ENCODE measurements at regions not wholly inside any gene's neighbourhood (a gene's known extent, or its start where the extent isn't known, plus 50 kb on each side); places are given as distances from the start of the nearest gene placed in this dataset.

DNA sequence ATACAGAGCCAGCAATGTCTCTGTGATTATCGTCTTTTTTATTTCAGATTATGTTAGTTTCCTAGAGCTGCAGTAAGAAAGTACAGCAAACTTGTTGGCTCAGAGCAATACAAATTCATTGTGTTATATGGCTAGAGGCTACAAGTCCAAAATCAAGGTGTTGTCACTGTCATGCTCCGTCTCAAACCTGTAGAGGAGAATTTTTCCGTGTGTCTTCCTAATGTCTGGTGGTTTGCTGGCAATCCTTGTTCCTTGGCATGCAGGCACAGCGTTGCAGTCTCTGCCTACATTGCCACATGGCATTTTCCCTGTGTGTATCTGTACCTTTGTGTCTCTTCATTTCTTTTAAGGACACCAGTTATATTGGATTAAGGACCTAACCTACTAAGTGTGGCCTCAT lies 244.4 kb downstream of the LRRIQ3 start:
- DNase-seq: no peak

- no peak for DNase-seq
Observed at GRCh38 chr1:73953186-73953585, 244.8 kb downstream of the LRRIQ3 start.

DNA sequence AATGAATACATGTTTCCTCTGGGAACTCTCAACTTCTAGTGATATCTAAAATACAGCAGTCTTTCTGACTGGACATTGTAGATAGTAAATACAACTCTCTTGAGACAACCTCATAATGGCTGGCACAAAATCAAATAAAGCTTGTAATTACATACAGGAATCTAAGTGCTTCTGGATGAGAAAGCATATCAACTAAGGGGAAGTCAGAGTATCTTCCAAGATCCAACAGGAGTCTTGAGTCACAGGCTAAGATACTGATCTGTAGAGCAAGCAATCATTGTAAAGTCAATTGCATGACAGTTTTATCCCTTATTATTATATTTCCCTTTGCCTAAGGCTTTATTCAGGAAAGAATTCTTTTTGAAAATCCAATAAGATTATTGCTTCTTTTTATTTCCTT lies 249.9 kb downstream of the LRRIQ3 start:
- no peak for DNase-seq

DNA sequence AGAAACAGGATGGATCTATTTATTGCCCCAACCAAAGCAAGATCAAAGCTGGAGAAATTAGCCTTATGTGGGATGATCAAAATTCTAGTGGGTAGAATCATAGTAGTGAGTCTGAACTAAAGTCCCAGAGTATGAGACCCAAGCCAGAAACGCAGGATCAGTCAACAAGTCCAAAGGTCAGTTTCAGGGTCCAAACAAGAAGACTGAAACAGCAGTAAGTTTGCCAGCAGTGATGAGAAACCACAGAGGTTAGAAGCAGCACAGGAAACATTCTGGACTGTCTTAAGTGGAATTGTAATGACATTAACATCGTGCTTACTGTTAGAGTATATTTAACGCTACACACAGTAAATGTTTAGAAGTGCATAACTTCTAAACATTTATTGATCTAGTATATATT lies 251.0 kb downstream of the LRRIQ3 start:
- no peak for DNase-seq

DNA sequence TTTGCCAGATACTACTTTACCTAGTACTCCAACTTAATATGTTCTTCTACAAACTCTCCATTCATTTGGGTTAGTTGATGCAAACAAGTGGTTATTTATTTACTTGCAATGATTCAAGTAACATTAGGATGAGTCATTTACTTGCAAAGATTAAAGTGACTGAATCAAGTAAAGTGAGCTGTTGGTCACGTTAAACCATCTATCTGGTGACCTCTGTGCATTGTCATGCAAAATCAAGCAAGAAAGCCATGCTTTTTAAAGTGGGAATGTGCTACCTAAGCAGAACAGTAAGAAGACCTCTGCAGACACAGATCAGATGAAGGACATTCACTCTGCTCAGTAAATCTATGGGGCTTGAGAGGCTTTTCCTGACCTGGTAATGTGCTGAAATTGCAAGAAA lies 254.7 kb downstream of the LRRIQ3 start:
- no peak for DNase-seq

DNA sequence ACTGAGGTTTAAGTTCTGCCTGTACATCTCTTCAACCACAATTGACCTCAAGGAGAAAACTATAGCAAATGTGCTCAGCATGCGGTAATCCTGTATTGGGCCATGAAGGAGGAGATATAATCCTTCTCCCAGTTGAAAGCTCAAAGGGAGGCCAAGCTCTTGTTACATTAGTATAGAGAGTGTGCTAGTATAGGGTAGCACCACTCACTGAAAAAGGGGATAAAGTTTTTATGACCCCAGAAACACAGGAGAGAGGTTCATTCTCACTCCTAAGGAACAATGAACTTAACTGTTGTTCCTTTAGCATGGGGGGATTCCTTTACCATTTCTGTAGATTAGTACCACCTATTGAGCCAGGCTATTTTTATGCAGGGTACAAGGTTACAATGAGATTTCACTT lies 267.7 kb downstream of the LRRIQ3 start:
- no peak for DNase-seq

- no peak for DNase-seq
Observed at GRCh38 chr1:73914951-73915350, 283.0 kb downstream of the LRRIQ3 start.

- no peak for DNase-seq
Observed at GRCh38 chr1:73913025-73913424, 285.0 kb downstream of the LRRIQ3 start.

DNA sequence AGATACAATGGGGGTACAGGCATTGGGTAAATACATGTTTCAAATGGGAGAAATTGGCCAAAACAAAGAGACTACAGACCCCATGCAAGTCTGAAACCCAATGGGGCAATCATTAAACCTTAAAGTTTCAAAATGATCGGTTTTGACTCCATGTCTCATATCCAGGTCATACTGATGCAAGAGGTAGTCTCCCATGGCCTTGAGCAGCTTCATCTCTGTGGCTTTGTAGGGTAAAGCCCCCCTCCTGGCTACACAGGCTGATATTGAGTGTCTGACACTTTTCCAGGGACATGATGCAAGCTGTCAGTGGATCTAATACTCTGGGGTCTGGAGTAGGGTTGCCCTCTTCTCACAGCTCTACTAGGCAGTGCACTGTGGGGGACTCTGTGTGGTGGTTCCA lies 286.1 kb downstream of the LRRIQ3 start:
- no peak for DNase-seq

- no peak for DNase-seq
Observed at GRCh38 chr1:73910466-73910865, 287.5 kb downstream of the LRRIQ3 start.

DNA sequence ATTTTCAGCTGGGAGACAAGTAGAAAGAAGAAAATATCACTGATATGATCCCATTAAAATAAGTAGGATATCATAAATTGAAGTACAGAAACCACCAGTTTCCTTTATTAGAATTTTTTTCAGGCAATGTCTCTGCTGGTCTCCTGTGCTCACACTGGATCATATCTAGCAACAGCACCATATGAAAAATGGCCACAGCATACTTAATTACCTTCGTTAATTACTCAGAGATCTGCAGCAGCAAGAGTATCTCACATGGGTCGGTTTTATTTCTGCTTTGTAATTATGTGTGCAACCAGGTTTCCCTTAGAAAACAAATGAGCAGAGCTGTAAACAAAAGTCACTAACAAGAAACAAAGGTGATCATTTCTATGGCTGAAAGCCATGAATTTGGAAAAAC lies 287.9 kb downstream of the LRRIQ3 start:
- DNase-seq: no peak

GRCh38 chr1:73909043-73909562 lies 288.9 kb downstream of the LRRIQ3 start:
- DNase-seq: no peak

- DNase-seq: no peak
Observed at GRCh38 chr1:73907051-73907450, 290.9 kb downstream of the LRRIQ3 start.

DNA sequence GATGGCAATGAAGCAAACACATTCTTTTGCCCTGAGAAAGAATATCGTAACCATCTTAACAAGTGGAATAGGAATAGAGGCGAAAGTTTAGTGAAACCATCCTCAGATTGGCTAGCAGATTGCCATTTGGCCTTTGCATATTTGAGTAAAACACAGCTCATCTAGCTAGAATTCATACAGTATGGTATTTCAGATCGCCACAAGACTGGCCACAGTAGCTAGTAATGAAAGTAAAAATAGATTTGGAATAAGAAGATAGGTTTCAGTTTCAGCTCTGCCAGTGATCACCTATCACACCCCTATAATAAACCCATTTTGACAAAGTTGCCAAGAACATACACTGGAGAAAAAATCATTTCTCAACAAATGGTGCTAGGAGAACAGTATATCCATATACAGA lies 294.9 kb downstream of the LRRIQ3 start:
- no peak for DNase-seq

- no peak for DNase-seq
Observed at GRCh38 chr1:73901738-73902137, 296.2 kb downstream of the LRRIQ3 start.

GRCh38 chr1:73899311-73899710 lies 298.7 kb downstream of the LRRIQ3 start:
- no peak for DNase-seq

DNA sequence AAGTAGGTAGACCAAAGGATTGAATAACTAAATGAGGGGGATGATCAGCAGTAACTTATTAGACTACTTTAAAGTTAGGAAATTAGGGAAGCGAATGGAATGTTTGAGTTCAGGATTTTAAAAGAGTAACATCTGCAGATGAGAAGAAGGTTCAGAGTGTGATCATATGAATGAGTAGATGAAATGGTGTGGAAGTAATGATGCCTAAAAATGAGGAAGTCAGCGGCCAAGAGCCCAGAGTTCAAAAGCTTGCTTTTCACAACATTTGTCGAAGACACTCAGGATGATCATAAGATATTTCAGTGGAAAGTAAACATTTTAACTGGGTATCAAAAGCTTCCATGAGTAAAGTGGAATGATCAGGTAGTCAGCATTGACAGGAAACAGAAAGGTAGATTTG lies 299.4 kb downstream of the LRRIQ3 start:
- DNase-seq: no peak

DNA sequence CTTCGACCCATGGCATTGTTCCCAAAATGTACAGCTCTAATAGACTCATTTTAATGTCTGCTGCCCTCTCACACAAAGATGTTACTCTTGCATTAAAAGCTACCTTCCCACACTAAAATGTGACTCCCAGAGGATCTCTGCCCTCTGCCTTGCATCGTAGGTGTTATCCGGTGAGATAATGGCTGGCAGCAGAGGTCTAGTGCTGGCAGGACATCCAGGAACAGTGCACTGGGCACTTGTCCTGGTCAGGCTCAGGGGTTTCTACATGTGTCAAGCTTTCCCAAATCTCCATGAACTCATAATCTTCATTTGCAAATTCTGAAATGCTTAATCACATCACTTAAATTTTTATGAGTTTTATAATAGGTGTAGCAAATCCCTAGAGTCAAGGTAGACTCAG lies 310.6 kb downstream of the LRRIQ3 start:
- DNase-seq: no peak

DNA sequence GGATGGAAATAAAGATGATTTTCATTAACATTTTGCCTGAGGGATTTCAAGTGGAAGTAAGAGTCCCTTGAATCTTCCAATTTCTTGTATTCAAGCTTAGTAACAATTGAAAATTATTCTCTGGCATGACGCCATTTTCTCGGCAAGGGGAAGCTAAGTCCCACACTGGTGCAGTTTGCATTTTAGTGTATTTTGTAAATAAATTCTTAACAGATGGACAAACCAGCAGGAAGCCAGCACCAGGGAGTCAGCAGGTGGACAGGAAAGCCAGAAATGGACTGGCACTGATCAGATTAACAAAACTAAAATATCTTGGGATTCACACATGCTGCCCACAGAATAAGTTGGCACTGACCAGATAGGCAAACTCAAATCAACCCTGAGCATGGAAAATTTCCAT lies 311.3 kb downstream of the LRRIQ3 start:
- DNase-seq: no peak

- DNase-seq: no peak
Observed at GRCh38 chr1:73874806-73875205, 323.2 kb downstream of the LRRIQ3 start.

- DNase-seq: no peak
Observed at GRCh38 chr1:73868810-73869336, 329.1 kb downstream of the LRRIQ3 start.

GRCh38 chr1:73862355-73862754 lies 335.6 kb downstream of the LRRIQ3 start:
- DNase-seq: no peak

DNA sequence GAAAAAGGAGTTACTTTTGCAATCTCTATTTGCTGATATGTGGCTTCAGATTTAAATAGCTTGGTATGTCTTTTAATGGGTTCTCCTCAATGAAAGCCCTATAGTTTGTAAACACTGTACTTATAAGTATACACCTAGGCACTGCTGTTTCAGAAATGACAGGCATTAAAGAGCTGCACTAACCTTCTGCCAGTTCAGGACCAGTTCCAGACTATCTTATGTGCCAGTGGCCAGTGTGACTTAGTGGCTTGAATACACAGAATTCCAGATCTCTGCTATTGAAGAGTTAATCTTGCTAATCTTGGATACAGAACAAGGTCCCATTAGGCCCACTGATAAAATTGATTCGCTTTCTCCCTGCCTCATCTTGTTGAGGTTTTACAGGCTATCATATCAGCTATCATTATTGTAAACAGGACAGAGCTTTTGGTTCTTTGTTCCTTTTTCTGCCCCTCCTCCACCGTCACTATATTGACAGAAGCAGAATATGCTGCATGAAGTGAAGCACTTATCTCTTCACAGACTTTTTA lies 337.5 kb downstream of the LRRIQ3 start:
- no peak for DNase-seq

GRCh38 chr1:73859227-73859626 lies 338.7 kb downstream of the LRRIQ3 start:
- DNase-seq: no peak

GRCh38 chr1:73854527-73854926 lies 343.4 kb downstream of the LRRIQ3 start:
- no peak for DNase-seq

All from femur (tissue), 1 donor.